Stomach (tissue), 8 donors: ENCODE measurements at regions not wholly inside any gene's neighbourhood (a gene's known extent, or its start where the extent isn't known, plus 50 kb on each side); places are given as distances from the start of the nearest gene placed in this dataset.

Experiments
- DNase-seq, 2 donors: peaks; one replicate each; pipeline versions ENCODE4 v3.0.0 to v3.0.0-alpha.2; 2013 to 2019
- H3K27ac ChIP-seq, 5 donors: fragments of 200-600 bp in 4 of 5; sonication (generic) in 4 of 5; one replicate each; pipeline ENCODE4 v1.5.1; 2013 to 2019; ENCODE audit warnings: mild to moderate bottlenecking in 1 of 5, moderate library complexity in 1 of 5
- H3K27me3 ChIP-seq, 3 donors: fragments of 200-600 bp; sonication (generic); one replicate each; pipeline ENCODE4 v1.5.1; 2017 to 2019; ENCODE audit warnings: mixed run types in 1 of 3
- H3K36me3 ChIP-seq, 4 donors: fragments of 200-600 bp; sonication (generic); 1 replicate in 3 of 4; 2 replicates in 1 of 4; pipeline ENCODE4 v1.5.1; 2016 to 2019
- H3K4me1 ChIP-seq, 4 donors: fragments of 200-600 bp; sonication (generic); one replicate each; pipeline ENCODE4 v1.5.1; 2016 to 2019
- H3K4me3 ChIP-seq, 4 donors: fragments of 200-600 bp; sonication (generic) in 3 of 4; one replicate each; pipeline ENCODE4 v1.5.1; 2016 to 2019; ENCODE audit warnings: mild to moderate bottlenecking in 1 of 4
- H3K9me3 ChIP-seq, 4 donors: fragments of 200-600 bp; sonication (generic); one replicate each; pipeline ENCODE4 v1.5.1; 2016 to 2019
- EP300 ChIP-seq: sonication (generic); formaldehyde crosslinking; IDR thresholded peaks from one replicate; pipeline ENCODE4 v1.6.1; 2017; ENCODE audit warnings: antibody characterized with exemption
- POLR2A ChIP-seq, 4 donors: fragments of 450-650 bp; IDR thresholded peaks; one replicate each; pipeline ENCODE4 v1.6.1; 2016; ENCODE audit warnings: antibody characterized with exemption in 4 of 4, control low read depth in 2 of 4, mild to moderate bottlenecking in 1 of 4, moderate library complexity in 1 of 4
- POLR2AphosphoS5 ChIP-seq, 3 donors: sonication (generic); formaldehyde crosslinking; IDR thresholded peaks; one replicate each; pipeline ENCODE4 v1.6.1; 2016; ENCODE audit warnings: antibody characterized with exemption in 3 of 3
- WGBS, 5 donors: extraction: QIAGEN DNeasy Blood & Tissue Kit in 3 of 5; methylation state at CpG; one replicate each; pipeline versions ENCODE4 v1.1.5 to v1.1.7; 2013 to 2018; 5-methylcytosine and 5-hydroxymethylcytosine counted together
- intact Hi-C: fragments of 100-400 bp; cut with DNase I; formaldehyde crosslinking; loops from one replicate; pipeline ENCODE4 v1.15.1; 2023; ENCODE audit warnings: low total_unique reads
- TF ChIP-seq, protein P1 (sequence below), 7 experiments: fragments of 450-650 bp in 4 of 7; fragments of 200-600 bp in 3 of 7; sonication (generic) in 3 of 7; IDR thresholded peaks; one replicate each; pipeline ENCODE4 v1.5.1; 2016 to 2019; ENCODE audit warnings: antibody characterized with exemption in 7 of 7, control low read depth in 2 of 7, mild to moderate bottlenecking in 1 of 7
- donor health status: healthy with polysubstance abuse.
- donor health status: Bipolar disorder and iron deficiency.
- donor health status: healthy.

DNA sequence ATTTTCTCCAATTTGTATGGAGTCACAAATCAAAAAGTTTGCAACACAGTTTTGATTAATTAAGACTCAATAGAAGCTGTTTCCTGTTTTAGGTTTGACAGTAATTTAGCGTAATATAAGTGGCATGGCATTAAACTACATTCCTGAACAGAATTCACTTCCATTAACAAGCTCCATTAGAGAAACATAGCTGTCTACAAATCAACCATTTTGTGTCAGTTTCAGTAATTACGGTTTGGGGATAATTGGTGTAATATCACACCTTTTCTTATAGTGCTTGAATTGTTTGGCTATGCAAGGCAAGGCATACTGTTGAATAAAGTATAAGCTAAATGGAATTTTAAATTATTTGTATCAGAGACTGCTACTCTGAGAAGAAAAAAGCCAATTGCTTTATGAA, 585.5 kb downstream of the CBLN2 start:
- Histone ChIP-seq H3K27me3 (no peaks in the 10 kb centered on the region), H3K36me3 (no peaks in the 10 kb centered on the region), H3K9me3 (peaks cover 0 to 5% (median 2%) of the 10 kb centered on the region in 4 donors), H3K27ac (no peak overlapping the region), H3K4me1 (no peaks in the 10 kb centered on the region), H3K4me3 (no peak overlapping the region)
- 61 to 73% (median 72%) methylated on average over 2 of the region's 2 CpGs for WGBS, 5 donors
- DNase-seq = no peak
- no peak for TF ChIP-seq POLR2A (IDR thresholded peaks at IDR 0.05)
- no peak for TF ChIP-seq EP300
- TF ChIP-seq, protein P1, sequence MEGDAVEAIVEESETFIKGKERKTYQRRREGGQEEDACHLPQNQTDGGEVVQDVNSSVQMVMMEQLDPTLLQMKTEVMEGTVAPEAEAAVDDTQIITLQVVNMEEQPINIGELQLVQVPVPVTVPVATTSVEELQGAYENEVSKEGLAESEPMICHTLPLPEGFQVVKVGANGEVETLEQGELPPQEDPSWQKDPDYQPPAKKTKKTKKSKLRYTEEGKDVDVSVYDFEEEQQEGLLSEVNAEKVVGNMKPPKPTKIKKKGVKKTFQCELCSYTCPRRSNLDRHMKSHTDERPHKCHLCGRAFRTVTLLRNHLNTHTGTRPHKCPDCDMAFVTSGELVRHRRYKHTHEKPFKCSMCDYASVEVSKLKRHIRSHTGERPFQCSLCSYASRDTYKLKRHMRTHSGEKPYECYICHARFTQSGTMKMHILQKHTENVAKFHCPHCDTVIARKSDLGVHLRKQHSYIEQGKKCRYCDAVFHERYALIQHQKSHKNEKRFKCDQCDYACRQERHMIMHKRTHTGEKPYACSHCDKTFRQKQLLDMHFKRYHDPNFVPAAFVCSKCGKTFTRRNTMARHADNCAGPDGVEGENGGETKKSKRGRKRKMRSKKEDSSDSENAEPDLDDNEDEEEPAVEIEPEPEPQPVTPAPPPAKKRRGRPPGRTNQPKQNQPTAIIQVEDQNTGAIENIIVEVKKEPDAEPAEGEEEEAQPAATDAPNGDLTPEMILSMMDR (IDR thresholded peaks at IDR 0.05) = no peak
- TF ChIP-seq POLR2AphosphoS5 (IDR thresholded peaks at IDR 0.05) = no peak
- intact Hi-C loops = no loop called here

DNA sequence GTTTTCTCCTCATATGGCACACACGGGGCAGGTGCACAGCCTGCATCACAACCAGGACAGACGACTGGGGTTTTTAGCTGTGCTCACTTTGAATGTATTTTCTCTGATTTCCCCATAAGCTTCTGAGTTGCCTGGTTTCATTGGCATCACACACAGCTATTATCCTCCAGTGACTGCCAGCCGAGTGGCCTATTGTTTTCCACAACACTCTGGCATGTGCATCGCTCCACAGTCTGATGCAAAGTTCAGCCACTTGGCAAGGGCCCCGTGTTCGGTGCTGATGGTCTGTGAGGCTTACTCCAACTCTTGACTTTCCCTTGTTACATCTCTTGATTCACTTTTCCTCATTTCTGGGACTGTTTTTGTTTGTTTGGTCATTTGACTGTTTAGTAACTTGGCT, 593.1 kb downstream of the CBLN2 start:
- intact Hi-C loops = no loop called here
- Histone ChIP-seq H3K4me3 (no peak overlapping the region), H3K36me3 (no peaks in the 10 kb centered on the region), H3K4me1 (no peaks in the 10 kb centered on the region), H3K27me3 (no peaks in the 10 kb centered on the region), H3K9me3 (no peaks in the 10 kb centered on the region), H3K27ac (no peak overlapping the region)
- no peak for DNase-seq
- 67 to 73% (median 73%) methylated on average over 6 of the region's 6 CpGs for WGBS, 5 donors
- no peak for TF ChIP-seq POLR2AphosphoS5 (IDR thresholded peaks at IDR 0.05)
- no peak for TF ChIP-seq POLR2A (IDR thresholded peaks at IDR 0.05)
- TF ChIP-seq, protein P1 (IDR thresholded peaks at IDR 0.05) = no peak
- TF ChIP-seq EP300 = no peak

DNA sequence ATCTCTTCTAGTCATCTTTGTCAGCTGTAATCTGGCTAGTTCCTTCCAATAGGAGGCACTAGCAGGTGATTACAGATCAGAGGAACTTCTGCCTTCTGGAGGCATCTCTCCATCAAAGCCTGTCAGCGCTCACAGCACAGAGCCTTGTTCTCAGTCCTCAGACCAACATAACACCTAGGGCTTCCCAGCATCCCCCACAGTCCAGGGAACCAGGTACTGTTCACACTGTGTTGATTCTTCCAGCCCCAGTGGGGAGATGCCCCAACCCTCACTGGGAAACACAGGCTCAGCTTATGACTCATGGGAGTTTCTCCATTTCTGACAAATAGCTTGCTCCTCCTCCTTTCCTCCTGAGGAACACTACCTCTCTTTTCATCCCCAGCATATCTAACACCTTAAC, 601.7 kb downstream of the CBLN2 start:
- peaks cover 0 to 4% (median 0%) of the 10 kb centered on the region in 4 donors for H3K9me3 ChIP-seq
- intact Hi-C loops = no loop called here
- H3K27ac ChIP-seq = no peak overlapping the region
- no peak for TF ChIP-seq EP300
- H3K27me3 ChIP-seq = no peaks in the 10 kb centered on the region
- H3K36me3 ChIP-seq = no peaks in the 10 kb centered on the region
- no peak for DNase-seq
- WGBS, 5 donors = 39 to 63% (median 56%) methylated on average over 1 of the region's 1 CpG
- H3K4me1 ChIP-seq = no peaks in the 10 kb centered on the region
- H3K4me3 ChIP-seq = no peak overlapping the region

DNA sequence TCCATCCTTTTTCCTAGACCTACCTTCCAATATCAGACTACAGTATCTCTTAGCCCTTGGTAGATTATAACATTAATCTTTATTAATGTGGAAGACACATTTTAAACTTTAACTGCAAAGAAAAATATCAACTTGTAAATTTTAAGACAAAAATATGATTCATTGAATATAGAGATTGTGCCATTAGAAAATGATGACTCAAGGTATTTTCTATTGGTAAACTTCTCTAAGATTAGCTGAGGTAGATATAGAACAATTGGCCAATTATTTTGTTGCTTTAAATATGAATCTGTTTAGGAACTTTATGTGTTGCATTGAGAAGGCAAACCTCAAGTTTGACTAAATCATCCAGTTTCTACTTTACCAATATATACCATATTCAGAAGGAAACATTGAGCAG, 604.7 kb downstream of the CBLN2 start:
- TF ChIP-seq POLR2AphosphoS5 (IDR thresholded peaks at IDR 0.05) (no peak), POLR2A (IDR thresholded peaks at IDR 0.05) (no peak)
- Histone ChIP-seq H3K27me3 (no peaks in the 10 kb centered on the region), H3K27ac (no peak overlapping the region), H3K4me1 (no peaks in the 10 kb centered on the region), H3K9me3 (peaks cover 0 to 7% (median 0%) of the 10 kb centered on the region in 4 donors), H3K36me3 (no peaks in the 10 kb centered on the region), H3K4me3 (no peak overlapping the region)
- DNase-seq = no peak
- intact Hi-C loops = no loop called here

DNA sequence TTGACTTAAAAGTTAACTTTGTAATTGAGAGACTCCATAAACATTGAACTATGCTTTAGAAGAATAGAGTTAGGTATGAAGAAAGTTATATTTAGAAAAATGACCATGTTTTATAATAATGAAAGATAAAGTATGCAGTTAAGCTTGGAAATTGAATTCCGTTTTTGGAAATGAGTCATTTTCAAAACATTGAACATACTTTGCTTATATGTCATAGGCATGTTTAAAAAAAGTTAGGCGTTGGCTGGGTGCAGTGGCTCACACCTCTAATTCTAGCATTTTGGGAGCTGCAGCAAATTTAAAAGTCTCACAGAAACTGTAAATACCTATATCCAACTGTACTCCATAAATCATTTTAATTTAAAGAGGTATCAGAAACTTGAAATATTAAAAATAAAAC, 607.4 kb downstream of the CBLN2 start:
- intact Hi-C loops = no loop called here
- Histone ChIP-seq H3K27me3 (no peaks in the 10 kb centered on the region), H3K4me3 (no peak overlapping the region), H3K9me3 (peaks cover 0 to 3% (median 0%) of the 10 kb centered on the region in 4 donors), H3K27ac (no peak overlapping the region), H3K36me3 (no peaks in the 10 kb centered on the region), H3K4me1 (no peaks in the 10 kb centered on the region)
- TF ChIP-seq POLR2A (IDR thresholded peaks at IDR 0.05) = no peak
- TF ChIP-seq, protein P1 (IDR thresholded peaks at IDR 0.05) = no peak
- no peak for TF ChIP-seq EP300
- no peak for TF ChIP-seq POLR2AphosphoS5 (IDR thresholded peaks at IDR 0.05)
- DNase-seq = no peak
- WGBS, 5 donors = 57 to 72% (median 61%) methylated on average over 2 of the region's 2 CpGs
